ENCODE measurements at regions not wholly inside any gene's neighbourhood (a gene's known extent, or its start where the extent isn't known, plus 50 kb on each side); places are given as distances from the start of the nearest gene placed in this dataset.

DNA sequence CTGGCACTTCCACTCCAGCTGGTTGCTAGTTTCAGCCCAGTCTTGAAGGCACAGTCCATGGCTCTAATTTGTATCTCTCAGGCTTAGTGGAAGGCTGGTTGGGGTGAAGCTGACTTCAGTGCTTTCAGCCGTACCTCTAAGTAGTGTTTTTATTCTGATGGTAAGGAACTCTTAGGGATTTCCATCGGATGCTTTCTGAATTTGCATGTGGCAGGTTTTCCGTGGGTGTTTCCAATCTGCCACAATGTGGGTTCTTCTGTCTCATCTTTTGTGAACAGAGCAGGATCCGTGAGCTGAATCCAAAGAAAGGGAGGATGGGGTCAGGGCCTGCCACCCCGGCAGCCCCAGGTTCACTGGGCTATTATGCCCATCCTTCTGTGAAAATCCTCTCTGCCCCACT is 607.9 kb upstream of the MKI67 start:
- Histone ChIP-seq H3K4me1 (no peaks in the 10 kb centered on the region), H3K9me3 (no peaks in the 10 kb centered on the region), H3K4me3 (no peak overlapping the region), H3K27ac (no peak overlapping the region), H3K36me3 (no peaks in the 10 kb centered on the region), H3K27me3 (peaks cover 0 to 16% (median 0%) of the 10 kb centered on the region in 9 donors)
- ATAC-seq (no peak), DNase-seq (no peak)
- WGBS, 4 donors = 92 to 98% (median 94%) methylated on average over 5 of the region's 5 CpGs
- intact Hi-C loops (cut with DNase I) = no loop called here
- no peak for TF ChIP-seq POLR2A (IDR thresholded peaks at IDR 0.05)
- no peak for TF ChIP-seq CTCF (IDR thresholded peaks at IDR 0.05)

- WGBS, 4 donors = 81 to 88% (median 84%) methylated on average over 9 of the region's 9 CpGs
- no peak overlapping the region for H3K27ac ChIP-seq
These were observed 608.5 kb upstream of the MKI67 start for GRCh38 chr10:128734734-128735133.

DNA sequence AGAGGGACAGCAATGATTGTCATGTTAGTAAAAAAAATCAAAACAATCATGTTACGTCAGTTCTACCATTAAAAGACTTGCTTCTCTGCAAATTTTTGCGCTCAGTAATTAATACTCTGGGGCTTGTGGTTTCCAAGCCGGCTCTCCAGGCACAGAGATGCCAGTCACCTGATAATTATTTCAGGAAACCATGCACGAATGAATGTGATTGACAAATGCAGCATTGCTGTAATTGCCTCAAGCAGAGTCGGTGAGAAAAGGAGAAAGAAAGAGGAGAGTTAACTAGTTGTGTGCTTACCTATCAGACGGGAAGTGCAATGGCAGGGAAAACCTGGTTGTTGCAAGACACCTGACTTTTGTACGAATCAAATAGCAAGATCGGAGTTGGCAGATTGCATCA is 609.8 kb upstream of the MKI67 start:
- no peak for ATAC-seq
- Histone ChIP-seq H3K9me3 (no peaks in the 10 kb centered on the region), H3K4me3 (no peak overlapping the region), H3K27ac (no peak overlapping the region), H3K27me3 (peaks cover 0 to 26% (median 0%) of the 10 kb centered on the region in 9 donors), H3K36me3 (no peaks in the 10 kb centered on the region), H3K4me1 (no peaks in the 10 kb centered on the region)
- TF ChIP-seq CTCF (IDR thresholded peaks at IDR 0.05) (no peak), POLR2A (IDR thresholded peaks at IDR 0.05) (no peak)
- 71 to 80% (median 74%) methylated on average over 8 of the region's 8 CpGs for WGBS, 4 donors
- intact Hi-C loops (cut with DNase I) = no loop called here
- no peak for DNase-seq

More at GRCh38 chr10:128734734-128735133, 608.5 kb upstream of the MKI67 start:
- peaks cover 0 to 16% (median 0%) of the 10 kb centered on the region in 9 donors for H3K27me3 ChIP-seq
- intact Hi-C loops (cut with DNase I) = no loop called here
- no peaks in the 10 kb centered on the region for H3K4me1 ChIP-seq
- H3K4me3 ChIP-seq = no peak overlapping the region
- no peaks in the 10 kb centered on the region for H3K9me3 ChIP-seq
- ATAC-seq = no peak
- H3K36me3 ChIP-seq = no peaks in the 10 kb centered on the region
- DNase-seq = no peak
- TF ChIP-seq CTCF (IDR thresholded peaks at IDR 0.05) (no peak), POLR2A (IDR thresholded peaks at IDR 0.05) (no peak)

- Histone ChIP-seq H3K4me1 (no peaks in the 10 kb centered on the region), H3K27ac (no peak overlapping the region), H3K4me3 (no peak overlapping the region), H3K9me3 (no peaks in the 10 kb centered on the region), H3K36me3 (no peaks in the 10 kb centered on the region), H3K27me3 (peaks cover 0 to 34% (median 0%) of the 10 kb centered on the region in 9 donors)
- intact Hi-C loops (cut with DNase I) = no loop called here
- ATAC-seq (no peak), DNase-seq (no peak)
- TF ChIP-seq POLR2A (IDR thresholded peaks at IDR 0.05) (no peak), CTCF (IDR thresholded peaks at IDR 0.05) (no peak)
- WGBS, 4 donors = 62 to 74% (median 73%) methylated on average over 11 of the region's 11 CpGs
These were observed 612.2 kb upstream of the MKI67 start for GRCh38 chr10:128738386-128738915.
